Erythroblast (primary cell): ENCODE measurements at regions not wholly inside any gene's neighbourhood (a gene's known extent, or its start where the extent isn't known, plus 50 kb on each side); places are given as distances from the start of the nearest gene placed in this dataset.

Source experiments
- DNase-seq, 2 experiments: peaks; one replicate each; lab custom pipeline; 2025; lab: John Stamatoyannopoulos, UW
- GATA1 ChIP-seq: IDR thresholded peaks from 2 replicates; pipeline ENCODE4 v1.6.1; 2011; ENCODE audit warnings: low read depth, mild to moderate bottlenecking, control low read depth, low read length, moderate library complexity
- POLR2A ChIP-seq: IDR thresholded peaks from 2 replicates; pipeline ENCODE4 v1.6.1; 2011; ENCODE audit warnings: mild to moderate bottlenecking, low read length

DNA sequence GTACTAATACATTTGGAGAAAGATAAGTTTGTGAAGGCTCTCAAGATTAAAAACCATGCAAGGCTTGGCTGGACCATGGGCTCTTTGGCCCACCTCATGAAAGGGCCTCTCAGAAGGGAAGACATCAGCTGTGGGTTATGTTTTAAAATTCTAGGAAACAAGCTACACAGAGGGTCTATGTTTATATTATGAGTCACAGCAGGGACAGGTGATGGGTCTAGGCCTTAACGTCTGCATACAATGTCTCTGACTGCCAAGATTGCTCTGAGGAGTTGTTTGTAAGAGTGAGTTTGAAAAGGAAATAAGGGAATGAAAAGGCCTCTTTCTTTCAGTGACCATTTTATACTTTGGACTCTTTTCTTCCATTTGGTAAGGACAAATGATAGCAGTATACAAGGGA is 77.0 kb upstream of the ARMCX2 start:
- no peak for DNase-seq
- TF ChIP-seq GATA1 = no peak
- no peak for TF ChIP-seq POLR2A

DNA sequence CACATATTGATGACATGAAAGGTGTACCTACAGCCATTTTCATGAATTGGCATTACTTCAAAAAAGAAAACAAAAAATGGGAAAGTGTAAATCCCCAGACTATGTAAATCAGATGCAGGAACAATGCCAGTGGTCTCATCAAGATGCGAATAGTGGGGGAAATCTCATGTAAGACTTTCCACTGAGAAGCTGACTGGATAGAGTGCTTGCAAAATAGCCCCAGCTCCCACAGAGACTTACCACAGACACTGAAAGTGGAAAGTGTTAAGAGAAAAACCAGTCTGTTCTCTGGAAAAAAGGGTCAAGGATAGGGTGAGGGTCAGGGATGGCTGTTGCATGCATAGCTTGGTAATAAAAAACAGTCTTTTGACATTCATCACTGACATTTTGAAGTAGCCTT is 73.2 kb upstream of the ARMCX2 start:
- TF ChIP-seq GATA1 = no peak
- no peak for DNase-seq

DNA sequence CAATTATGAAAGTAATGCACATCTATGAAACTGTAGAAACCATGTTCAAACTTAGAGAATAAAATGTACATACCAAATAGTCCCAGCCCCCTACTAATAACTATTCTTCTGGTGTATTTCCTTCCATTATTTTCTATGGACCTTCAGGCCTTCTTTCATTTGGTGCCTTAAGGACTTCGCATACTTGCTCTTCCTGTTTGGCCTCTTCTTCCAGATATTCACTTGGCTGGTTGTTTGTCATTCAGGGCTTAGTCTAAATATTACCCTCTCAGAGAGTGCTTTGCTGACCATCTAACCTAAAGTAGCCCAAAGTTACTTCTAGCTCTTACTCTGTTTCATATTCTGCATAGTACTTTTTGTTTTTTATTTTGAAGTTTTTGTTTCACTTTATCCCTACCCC is 70.3 kb upstream of the ARMCX2 start:
- DNase-seq = no peak
- TF ChIP-seq POLR2A = no peak
- no peak for TF ChIP-seq GATA1
